PC-9 (cell line): ENCODE measurements at regions not wholly inside any gene's neighbourhood (a gene's known extent, or its start where the extent isn't known, plus 50 kb on each side); places are given as distances from the start of the nearest gene placed in this dataset.

Experiments used
- EZH2 ChIP-seq: fragments of 200-600 bp; sonication (generic); IDR thresholded peaks from 2 replicates; pipeline ENCODE4 v1.8.0; 2017; ENCODE audit warnings: antibody characterized with exemption, low read depth
- TF ChIP-seq, protein P1 (sequence below): fragments of 200-600 bp; sonication (generic); conservative IDR thresholded peaks from 2 replicates; pipeline ENCODE4 v1.6.1; 2017; ENCODE audit warnings: mixed run types, antibody characterized with exemption, mild to moderate bottlenecking, moderate library complexity

DNA sequence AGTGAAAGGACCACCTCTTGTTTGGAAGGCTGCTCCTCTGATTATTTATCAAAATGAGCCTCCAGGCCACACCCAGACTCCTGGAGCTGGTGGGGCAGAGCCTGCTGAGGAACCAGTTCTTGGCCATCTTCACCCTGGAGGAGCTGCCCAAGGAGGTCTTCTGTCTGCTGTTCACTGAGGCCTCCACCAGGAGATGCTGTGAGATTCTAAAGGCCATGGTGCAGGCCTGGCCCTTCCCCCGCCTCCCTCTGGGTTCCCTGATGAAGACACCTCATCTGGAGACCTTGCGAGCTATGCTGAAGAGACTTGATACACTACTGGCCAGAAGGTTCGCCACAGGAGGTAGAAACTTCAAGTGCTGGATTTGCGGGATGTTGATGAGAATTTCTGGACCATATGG, 61.7 kb upstream of the GJA8 start:
- TF ChIP-seq, protein P1, sequence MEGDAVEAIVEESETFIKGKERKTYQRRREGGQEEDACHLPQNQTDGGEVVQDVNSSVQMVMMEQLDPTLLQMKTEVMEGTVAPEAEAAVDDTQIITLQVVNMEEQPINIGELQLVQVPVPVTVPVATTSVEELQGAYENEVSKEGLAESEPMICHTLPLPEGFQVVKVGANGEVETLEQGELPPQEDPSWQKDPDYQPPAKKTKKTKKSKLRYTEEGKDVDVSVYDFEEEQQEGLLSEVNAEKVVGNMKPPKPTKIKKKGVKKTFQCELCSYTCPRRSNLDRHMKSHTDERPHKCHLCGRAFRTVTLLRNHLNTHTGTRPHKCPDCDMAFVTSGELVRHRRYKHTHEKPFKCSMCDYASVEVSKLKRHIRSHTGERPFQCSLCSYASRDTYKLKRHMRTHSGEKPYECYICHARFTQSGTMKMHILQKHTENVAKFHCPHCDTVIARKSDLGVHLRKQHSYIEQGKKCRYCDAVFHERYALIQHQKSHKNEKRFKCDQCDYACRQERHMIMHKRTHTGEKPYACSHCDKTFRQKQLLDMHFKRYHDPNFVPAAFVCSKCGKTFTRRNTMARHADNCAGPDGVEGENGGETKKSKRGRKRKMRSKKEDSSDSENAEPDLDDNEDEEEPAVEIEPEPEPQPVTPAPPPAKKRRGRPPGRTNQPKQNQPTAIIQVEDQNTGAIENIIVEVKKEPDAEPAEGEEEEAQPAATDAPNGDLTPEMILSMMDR: peak; percentile 39
- no peak for TF ChIP-seq EZH2
